ENCODE measurements at regions not wholly inside any gene's neighbourhood (a gene's known extent, or its start where the extent isn't known, plus 50 kb on each side); places are given as distances from the start of the nearest gene placed in this dataset.
A peak's percentile ranks its signal among the peaks of the same experiment; 100 is the strongest.
"Not testable (repeated sequence)": the region's sequence is repeated elsewhere in the genome, so short reads cannot be mapped to it uniquely, and the experiment has no call there.

GRCh38 chr13:87736849-87737385, 65.7 kb downstream of the SLITRK5 start:
- FAIRE-seq: no peak

- FAIRE-seq: no peak
Measured at GRCh38 chr13:87754097-87754496, 82.9 kb downstream of the SLITRK5 start.

GRCh38 chr13:87769445-87769844, 98.3 kb downstream of the SLITRK5 start:
- FAIRE-seq: no peak

GRCh38 chr13:87777387-87777786, 106.2 kb downstream of the SLITRK5 start:
- no peak for FAIRE-seq

GRCh38 chr13:87778128-87778527, 107.0 kb downstream of the SLITRK5 start:
- FAIRE-seq: no peak

GRCh38 chr13:87779426-87779825, 108.3 kb downstream of the SLITRK5 start:
- no peak for FAIRE-seq

- no peak for FAIRE-seq
Measured at GRCh38 chr13:87783366-87783765, 112.2 kb downstream of the SLITRK5 start.

- no peak for FAIRE-seq
Measured at GRCh38 chr13:87788363-87788762, 117.2 kb downstream of the SLITRK5 start.

- FAIRE-seq: no peak
Measured at GRCh38 chr13:87792878-87793277, 121.7 kb downstream of the SLITRK5 start.

GRCh38 chr13:87798536-87798935, 127.4 kb downstream of the SLITRK5 start:
- FAIRE-seq: no peak

GRCh38 chr13:87810391-87810801, 139.2 kb downstream of the SLITRK5 start:
- FAIRE-seq: no peak

GRCh38 chr13:87810920-87811344, 139.8 kb downstream of the SLITRK5 start:
- no peak for FAIRE-seq

- no peak for FAIRE-seq
Measured at GRCh38 chr13:87814403-87814802, 143.2 kb downstream of the SLITRK5 start.

- no peak for FAIRE-seq
Measured at GRCh38 chr13:87820241-87820640, 149.1 kb downstream of the SLITRK5 start.

- FAIRE-seq: no peak
Measured at GRCh38 chr13:87821512-87821911, 150.3 kb downstream of the SLITRK5 start.

GRCh38 chr13:87826301-87826700, 155.1 kb downstream of the SLITRK5 start:
- FAIRE-seq: not testable (repeated sequence)

GRCh38 chr13:87827479-87827878, 156.3 kb downstream of the SLITRK5 start:
- FAIRE-seq: no peak

GRCh38 chr13:87837522-87837921, 166.4 kb downstream of the SLITRK5 start:
- FAIRE-seq: no peak

GRCh38 chr13:87837946-87838345, 166.8 kb downstream of the SLITRK5 start:
- FAIRE-seq: no peak

GRCh38 chr13:87851410-87851809, 180.2 kb downstream of the SLITRK5 start:
- FAIRE-seq: no peak

GRCh38 chr13:87855553-87855952, 184.4 kb downstream of the SLITRK5 start:
- peak; percentile 78 for FAIRE-seq

- no peak for FAIRE-seq
Measured at GRCh38 chr13:87859261-87859660, 188.1 kb downstream of the SLITRK5 start.

- FAIRE-seq: no peak
Measured at GRCh38 chr13:87867426-87867825, 196.3 kb downstream of the SLITRK5 start.

- no peak for FAIRE-seq
Measured at GRCh38 chr13:87868731-87869130, 197.6 kb downstream of the SLITRK5 start.

GRCh38 chr13:87872813-87873212, 201.6 kb downstream of the SLITRK5 start:
- no peak for FAIRE-seq

GRCh38 chr13:87877477-87877876, 206.3 kb downstream of the SLITRK5 start:
- FAIRE-seq: no peak
